ENCODE measurements at regions not wholly inside any gene's neighbourhood (a gene's known extent, or its start where the extent isn't known, plus 50 kb on each side); places are given as distances from the start of the nearest gene placed in this dataset.

DNA sequence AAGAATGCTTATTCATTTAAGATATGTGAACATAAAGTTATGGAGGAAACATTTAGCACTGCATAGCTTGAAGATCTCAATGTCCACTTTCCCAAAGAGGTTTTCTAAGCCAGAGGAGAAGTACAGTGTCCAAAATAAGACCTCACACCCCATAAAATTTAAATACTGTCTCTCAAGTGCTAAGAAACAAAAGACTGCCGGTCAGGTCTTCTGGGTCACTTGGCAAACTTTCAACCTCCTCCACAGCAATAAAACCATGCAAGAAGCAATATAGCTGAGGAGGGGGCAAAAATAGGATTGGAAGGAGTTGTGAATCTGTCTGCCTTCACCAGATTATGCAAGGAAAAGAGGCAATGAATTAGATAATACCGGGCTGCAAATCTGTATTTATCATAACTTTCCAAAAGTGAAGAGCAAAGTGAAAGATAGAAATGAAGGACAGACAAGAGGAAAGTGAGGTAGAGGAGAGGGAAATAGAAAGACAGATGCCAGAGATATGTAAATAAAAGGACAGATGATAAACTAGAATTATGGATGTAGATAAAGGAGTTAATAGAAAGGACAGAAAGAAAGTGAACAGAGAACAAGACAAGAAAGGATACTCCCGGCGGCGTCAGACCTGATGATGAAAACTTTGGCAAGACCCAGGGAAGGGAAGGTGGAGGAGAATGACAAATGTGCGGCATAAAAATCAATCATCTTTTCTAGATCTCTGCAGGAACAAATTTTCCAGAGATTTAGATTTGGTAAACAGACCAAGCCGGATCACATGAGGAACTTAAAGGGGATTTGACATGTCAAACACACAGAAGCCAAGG, 152.7 kb upstream of the FAM241A start:
- TF ChIP-seq NFIC (IDR thresholded peaks at IDR 0.05) = no peak
- TF ChIP-seq YY1 (IDR thresholded peaks at IDR 0.05; ENCODE audit: low read depth) = no peak
- TF ChIP-seq, protein P1, sequence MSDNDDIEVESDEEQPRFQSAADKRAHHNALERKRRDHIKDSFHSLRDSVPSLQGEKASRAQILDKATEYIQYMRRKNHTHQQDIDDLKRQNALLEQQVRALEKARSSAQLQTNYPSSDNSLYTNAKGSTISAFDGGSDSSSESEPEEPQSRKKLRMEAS (IDR thresholded peaks at IDR 0.05) = no peak
- TF ChIP-seq TCF12 (IDR thresholded peaks at IDR 0.05; ENCODE audit: low read depth) = no peak
- no peak for TF ChIP-seq ZBTB7A (IDR thresholded peaks at IDR 0.05; ENCODE audit: low read depth)
- no peak for TF ChIP-seq TAF1 (IDR thresholded peaks at IDR 0.05; ENCODE audit: low read depth)
- no peak for TF ChIP-seq EP300 (IDR thresholded peaks at IDR 0.05; ENCODE audit: borderline replicate concordance)
- TF ChIP-seq CEBPB (IDR thresholded peaks at IDR 0.05) = no peak
- no peak for TF ChIP-seq RAD21 (IDR thresholded peaks at IDR 0.05; ENCODE audit: low read depth)
- TF ChIP-seq TEAD4 (IDR thresholded peaks at IDR 0.05) = no peak
- TF ChIP-seq CREB1 (IDR thresholded peaks at IDR 0.05; ENCODE audit: low read depth) = no peak
- TF ChIP-seq EGR1 (IDR thresholded peaks at IDR 0.05) = no peak
- TF ChIP-seq, protein P2, sequence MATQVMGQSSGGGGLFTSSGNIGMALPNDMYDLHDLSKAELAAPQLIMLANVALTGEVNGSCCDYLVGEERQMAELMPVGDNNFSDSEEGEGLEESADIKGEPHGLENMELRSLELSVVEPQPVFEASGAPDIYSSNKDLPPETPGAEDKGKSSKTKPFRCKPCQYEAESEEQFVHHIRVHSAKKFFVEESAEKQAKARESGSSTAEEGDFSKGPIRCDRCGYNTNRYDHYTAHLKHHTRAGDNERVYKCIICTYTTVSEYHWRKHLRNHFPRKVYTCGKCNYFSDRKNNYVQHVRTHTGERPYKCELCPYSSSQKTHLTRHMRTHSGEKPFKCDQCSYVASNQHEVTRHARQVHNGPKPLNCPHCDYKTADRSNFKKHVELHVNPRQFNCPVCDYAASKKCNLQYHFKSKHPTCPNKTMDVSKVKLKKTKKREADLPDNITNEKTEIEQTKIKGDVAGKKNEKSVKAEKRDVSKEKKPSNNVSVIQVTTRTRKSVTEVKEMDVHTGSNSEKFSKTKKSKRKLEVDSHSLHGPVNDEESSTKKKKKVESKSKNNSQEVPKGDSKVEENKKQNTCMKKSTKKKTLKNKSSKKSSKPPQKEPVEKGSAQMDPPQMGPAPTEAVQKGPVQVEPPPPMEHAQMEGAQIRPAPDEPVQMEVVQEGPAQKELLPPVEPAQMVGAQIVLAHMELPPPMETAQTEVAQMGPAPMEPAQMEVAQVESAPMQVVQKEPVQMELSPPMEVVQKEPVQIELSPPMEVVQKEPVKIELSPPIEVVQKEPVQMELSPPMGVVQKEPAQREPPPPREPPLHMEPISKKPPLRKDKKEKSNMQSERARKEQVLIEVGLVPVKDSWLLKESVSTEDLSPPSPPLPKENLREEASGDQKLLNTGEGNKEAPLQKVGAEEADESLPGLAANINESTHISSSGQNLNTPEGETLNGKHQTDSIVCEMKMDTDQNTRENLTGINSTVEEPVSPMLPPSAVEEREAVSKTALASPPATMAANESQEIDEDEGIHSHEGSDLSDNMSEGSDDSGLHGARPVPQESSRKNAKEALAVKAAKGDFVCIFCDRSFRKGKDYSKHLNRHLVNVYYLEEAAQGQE (IDR thresholded peaks at IDR 0.05; ENCODE audit: low read depth) = no peak
- no peak for TF ChIP-seq FOXM1 (IDR thresholded peaks at IDR 0.05; ENCODE audit: borderline replicate concordance, low read depth)
- TF ChIP-seq, protein P3, sequence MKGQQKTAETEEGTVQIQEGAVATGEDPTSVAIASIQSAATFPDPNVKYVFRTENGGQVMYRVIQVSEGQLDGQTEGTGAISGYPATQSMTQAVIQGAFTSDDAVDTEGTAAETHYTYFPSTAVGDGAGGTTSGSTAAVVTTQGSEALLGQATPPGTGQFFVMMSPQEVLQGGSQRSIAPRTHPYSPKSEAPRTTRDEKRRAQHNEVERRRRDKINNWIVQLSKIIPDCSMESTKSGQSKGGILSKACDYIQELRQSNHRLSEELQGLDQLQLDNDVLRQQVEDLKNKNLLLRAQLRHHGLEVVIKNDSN (IDR thresholded peaks at IDR 0.05) = no peak

DNA sequence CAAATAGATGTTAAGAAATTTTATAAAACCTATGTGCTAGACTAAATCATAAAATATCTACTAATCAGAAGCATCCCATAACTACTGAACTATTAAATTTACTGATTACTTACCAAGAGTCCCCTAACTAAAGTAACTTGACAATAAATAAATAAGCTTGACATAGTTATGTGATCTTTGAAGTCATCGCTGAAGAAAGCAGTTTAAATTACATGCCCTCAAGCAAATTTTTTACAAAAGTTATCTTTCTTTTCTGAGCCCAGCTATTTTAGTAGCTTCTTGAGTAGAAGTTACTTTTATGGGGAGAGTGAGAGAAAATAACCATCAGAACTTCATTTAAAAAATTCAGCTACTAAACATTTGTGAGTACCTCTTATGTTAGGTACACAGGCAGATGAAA, 150.9 kb upstream of the FAM241A start:
- TF ChIP-seq TEAD4 (IDR thresholded peaks at IDR 0.05) (no peak), FOXM1 (IDR thresholded peaks at IDR 0.05; ENCODE audit: borderline replicate concordance, low read depth) (no peak), RAD21 (IDR thresholded peaks at IDR 0.05; ENCODE audit: low read depth) (no peak), TAF1 (IDR thresholded peaks at IDR 0.05; ENCODE audit: low read depth) (no peak), YY1 (IDR thresholded peaks at IDR 0.05; ENCODE audit: low read depth) (no peak), CREB1 (IDR thresholded peaks at IDR 0.05; ENCODE audit: low read depth) (no peak), EP300 (IDR thresholded peaks at IDR 0.05; ENCODE audit: borderline replicate concordance) (no peak), EGR1 (IDR thresholded peaks at IDR 0.05) (no peak), TCF12 (IDR thresholded peaks at IDR 0.05; ENCODE audit: low read depth) (no peak), CEBPB (IDR thresholded peaks at IDR 0.05) (no peak), NFIC (IDR thresholded peaks at IDR 0.05) (no peak), ZBTB7A (IDR thresholded peaks at IDR 0.05; ENCODE audit: low read depth) (no peak)
- TF ChIP-seq, protein P3 (IDR thresholded peaks at IDR 0.05) = no peak
- TF ChIP-seq, protein P1 (IDR thresholded peaks at IDR 0.05) = no peak
- TF ChIP-seq, protein P2 (IDR thresholded peaks at IDR 0.05; ENCODE audit: low read depth) = no peak

DNA sequence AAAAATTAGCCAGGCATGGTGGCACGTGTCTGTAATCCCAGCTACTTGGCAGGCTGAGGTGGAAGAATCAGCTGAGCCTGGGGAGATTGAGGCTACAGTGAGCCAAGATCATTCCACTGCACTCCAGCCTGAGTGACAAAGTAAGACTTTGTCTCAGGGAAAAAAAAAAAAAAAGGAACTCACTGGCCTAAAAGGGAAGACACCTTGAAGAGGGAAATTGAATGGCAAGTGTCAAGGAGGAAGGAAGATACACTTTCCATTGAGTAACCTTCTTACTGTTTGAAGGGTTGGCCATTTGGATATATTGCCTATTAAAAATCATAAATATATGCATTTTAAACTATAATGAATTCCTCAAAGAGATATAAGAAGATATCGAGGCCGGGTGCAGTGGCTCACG, 147.5 kb upstream of the FAM241A start:
- TF ChIP-seq ZBTB7A (IDR thresholded peaks at IDR 0.05; ENCODE audit: low read depth) (no peak), CREB1 (IDR thresholded peaks at IDR 0.05; ENCODE audit: low read depth) (no peak), TCF12 (IDR thresholded peaks at IDR 0.05; ENCODE audit: low read depth) (no peak), RAD21 (IDR thresholded peaks at IDR 0.05; ENCODE audit: low read depth) (no peak), EGR1 (IDR thresholded peaks at IDR 0.05) (no peak), CEBPB (IDR thresholded peaks at IDR 0.05) (no peak), YY1 (IDR thresholded peaks at IDR 0.05; ENCODE audit: low read depth) (no peak), TEAD4 (IDR thresholded peaks at IDR 0.05) (no peak), FOXM1 (IDR thresholded peaks at IDR 0.05; ENCODE audit: borderline replicate concordance, low read depth) (no peak), TAF1 (IDR thresholded peaks at IDR 0.05; ENCODE audit: low read depth) (no peak), EP300 (IDR thresholded peaks at IDR 0.05; ENCODE audit: borderline replicate concordance) (no peak), NFIC (IDR thresholded peaks at IDR 0.05) (no peak)
- TF ChIP-seq, protein P2 (IDR thresholded peaks at IDR 0.05; ENCODE audit: low read depth) = no peak
- TF ChIP-seq, protein P3 (IDR thresholded peaks at IDR 0.05) = no peak
- TF ChIP-seq, protein P1 (IDR thresholded peaks at IDR 0.05) = no peak

Data from Ishikawa (cell line).